ENCODE measurements at regions not wholly inside any gene's neighbourhood (a gene's known extent, or its start where the extent isn't known, plus 50 kb on each side); places are given as distances from the start of the nearest gene placed in this dataset.

DNA sequence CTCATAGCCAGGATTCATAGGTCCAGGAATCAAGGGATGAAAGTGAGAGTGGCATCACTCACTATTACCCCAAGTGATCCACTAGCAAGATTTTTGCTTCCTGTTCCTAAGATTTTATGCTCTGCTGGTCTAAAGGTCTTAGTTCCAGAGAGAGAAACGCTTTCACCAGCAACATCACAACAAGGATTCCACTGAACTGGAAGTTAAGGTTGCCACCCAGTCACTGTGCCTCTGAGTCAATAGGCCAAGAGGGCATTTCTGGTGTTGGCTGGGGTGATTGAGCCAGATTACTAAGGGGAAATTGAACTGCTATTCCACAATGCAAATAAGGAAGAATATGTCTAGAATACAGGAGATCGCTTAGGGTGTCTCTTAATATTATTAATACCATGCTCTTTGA lies 142.5 kb upstream of the ARID2 start:
- DNase-seq, result no peak

DNA sequence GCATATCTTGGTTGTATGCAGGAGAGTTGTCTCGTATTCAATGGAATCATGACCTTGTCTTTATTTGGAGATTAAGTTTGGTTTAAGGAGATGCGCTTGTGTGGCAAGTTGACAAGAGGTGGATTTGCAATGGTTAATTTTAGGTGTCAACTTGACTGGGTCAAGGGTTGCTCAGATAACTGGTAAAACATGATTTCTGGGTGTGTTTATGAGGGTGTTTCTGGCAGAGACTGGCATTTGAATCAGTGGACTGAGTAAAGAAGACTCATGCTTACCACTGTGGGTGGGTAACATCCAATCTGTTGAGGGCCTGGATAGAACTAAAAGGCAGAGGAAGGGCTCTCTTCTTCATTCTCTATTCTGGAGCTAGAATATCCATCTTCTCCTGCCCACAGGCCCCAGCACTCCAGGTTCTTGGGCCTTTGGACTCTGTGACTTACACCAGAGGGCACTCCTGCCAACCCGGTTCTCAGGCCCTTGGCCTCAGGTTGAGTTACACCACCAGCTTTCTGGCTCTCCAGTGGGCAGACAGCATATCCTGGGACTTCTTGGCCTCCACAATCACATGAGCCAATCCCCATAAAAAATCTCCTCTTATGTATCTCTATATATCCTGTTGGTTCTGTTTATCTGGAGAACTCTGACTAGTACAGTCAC lies 141.5 kb upstream of the ARID2 start:
- no peak for DNase-seq

DNA sequence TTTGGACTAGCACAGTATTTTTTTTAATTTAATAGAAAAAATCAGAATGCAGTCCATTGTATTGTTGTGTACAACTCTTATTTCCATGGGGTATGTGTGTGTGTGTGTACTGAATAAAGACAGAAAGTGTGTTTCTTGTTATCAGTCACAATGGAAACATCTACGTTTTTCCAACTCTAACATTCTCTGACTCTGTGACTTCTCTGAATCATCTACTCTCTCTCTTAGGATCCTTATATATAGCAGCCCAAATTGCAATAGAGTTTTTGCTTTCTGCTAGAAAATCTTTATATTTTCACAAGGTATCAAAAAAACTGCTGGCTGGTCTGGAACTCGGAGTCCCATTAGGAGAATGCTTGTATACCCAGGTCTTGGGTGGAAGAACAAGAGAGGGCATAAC lies 138.9 kb upstream of the ARID2 start:
- no peak for DNase-seq

DNA sequence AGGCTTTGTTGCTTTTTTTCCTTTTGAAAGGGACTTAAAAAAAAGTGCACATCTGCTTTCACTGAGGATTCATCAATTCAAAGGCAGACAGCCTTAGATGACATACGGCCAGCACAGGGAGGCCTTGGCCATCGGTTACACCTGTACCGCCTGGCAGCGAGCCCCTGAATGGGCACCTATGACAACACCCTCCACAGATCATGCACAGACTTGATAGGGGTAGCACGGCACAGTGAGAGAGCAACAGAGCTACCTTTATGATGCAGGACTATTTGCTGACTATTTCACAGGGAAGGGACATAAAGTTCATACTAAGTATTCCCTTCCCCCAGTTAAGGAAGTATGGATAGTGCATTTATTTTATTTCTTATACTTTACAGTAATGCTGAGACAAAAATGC lies 137.9 kb upstream of the ARID2 start:
- no peak for DNase-seq

DNA sequence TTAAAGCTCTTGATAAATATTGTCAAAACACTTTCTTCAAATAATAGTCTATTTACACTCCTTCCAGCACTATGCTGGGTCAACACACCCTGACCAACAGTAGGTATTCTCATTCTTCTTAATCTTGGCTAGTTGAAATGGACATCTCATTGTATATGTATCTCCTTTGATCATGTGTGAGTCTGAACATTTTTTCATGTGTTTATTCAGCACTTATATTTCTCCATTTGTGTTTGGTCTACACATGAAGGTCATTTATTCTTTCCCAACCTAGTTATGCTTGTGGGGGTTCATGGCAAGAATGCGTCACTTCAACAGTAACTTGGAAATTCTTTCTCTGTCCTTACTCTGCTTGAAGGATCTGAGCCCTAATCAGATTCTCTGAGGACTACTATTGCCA lies 133.1 kb upstream of the ARID2 start:
- DNase-seq, result no peak

DNA sequence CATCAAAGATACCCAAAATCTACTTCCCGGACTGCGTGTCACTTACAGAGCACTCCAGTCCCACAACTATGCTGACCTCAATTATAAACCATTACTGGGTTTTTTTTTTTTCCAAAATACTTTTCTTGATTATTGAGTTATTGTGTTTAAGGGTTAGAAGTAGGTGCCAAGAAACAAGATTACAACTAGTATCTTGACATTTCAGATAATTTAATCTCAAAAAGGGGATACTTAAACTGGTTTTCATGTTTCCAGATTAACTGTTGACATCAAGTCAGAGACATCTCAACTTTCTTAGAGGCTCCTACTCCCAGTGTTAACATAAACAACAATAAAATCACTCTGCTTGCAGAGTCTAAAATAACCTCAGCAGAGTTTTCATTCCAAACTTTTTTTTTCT lies 131.2 kb upstream of the ARID2 start:
- no peak for DNase-seq

DNA sequence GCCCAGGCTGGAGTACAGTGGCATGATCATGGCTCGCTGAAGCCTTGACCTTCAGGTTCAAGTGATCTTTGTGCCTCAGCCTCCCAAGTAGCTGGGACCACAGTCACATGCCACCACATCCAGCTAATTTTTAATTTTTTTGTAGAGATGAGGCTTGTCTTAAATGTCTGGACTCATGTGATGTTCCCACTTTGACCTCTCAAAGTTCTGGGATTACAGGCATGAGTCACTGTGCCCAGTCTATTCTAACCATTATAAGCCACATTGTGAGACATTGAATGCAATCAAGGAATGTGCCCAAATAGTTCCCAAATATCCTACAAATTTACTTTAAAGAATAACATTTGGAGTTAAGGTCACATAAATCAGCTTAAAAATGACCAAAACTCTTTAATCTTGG lies 130.7 kb upstream of the ARID2 start:
- DNase-seq, result no peak

DNA sequence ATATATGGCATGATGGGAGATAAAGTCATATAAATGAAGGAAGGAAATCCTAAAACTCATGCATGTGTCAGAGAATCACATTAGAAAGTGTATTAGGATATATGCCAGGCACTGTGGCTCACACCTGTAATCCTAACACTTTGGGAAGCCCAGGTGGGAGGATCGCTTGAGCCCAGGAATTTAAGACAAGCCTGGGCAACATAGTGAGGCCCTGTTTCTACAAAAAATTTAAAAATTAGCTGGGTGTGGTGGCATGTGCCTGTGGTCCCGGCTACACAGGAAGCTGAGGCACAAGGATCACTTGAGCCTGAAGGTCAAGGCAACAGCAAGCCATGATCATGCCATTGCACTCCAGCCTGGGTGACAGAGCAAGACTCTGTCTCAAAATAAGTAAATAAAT lies 130.3 kb upstream of the ARID2 start:
- DNase-seq, result no peak

DNA sequence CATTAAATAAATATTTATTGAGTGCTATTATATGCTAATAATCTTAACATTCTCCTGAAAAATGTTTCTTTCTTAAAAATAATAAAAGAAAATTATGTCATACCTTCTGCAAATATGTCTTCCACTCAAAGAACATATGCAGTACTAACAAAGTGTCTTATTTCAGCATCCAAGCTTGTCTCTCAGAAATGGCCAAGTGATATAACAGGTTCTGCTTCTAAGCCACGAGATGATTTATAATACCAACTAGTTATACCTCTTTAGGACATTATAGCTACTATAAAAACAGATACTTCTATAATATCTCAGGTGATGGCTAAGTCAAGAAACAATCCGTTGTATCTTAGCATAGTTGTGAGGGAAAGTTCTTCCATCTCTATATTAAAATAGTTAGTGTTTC lies 128.1 kb upstream of the ARID2 start:
- DNase-seq, result no peak

DNA sequence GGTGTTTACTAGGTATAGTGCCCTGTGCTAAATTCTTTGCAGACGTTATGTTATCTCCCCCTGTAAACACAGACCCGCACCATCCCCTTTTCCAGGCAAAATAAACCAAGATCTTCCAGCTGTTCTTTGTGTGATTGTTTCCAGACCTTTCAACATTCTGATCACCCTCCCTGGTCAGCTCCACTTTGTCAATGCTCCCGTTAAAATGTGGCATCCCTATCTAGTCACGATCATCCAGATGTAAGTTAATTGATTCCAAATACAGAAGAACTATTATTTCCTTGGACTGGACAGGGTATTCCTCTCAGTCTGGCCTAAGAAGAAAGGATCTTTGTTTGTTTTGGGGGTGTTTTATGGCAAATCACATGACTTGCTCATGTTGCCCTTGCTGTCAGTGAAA lies 127.6 kb upstream of the ARID2 start:
- no peak for DNase-seq

DNA sequence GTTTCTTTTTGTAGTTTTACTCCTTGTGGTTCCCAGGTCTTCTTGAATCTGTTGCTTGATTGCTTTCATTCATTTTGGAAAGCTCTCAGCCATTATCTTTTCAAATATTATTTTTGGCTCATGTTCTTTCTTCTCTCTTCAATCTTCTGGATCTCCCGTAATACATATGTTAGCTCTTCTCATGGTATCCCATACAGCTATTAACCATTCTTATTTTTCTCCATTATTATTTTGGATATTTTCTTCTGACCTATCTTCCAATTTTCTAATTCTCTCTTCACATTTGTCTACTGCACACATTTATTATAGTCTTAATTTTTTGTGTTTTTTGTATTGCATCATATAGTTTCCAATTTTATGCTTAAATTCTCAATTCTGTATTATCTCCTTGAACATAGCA lies 123.9 kb upstream of the ARID2 start:
- DNase-seq, result no peak

DNA sequence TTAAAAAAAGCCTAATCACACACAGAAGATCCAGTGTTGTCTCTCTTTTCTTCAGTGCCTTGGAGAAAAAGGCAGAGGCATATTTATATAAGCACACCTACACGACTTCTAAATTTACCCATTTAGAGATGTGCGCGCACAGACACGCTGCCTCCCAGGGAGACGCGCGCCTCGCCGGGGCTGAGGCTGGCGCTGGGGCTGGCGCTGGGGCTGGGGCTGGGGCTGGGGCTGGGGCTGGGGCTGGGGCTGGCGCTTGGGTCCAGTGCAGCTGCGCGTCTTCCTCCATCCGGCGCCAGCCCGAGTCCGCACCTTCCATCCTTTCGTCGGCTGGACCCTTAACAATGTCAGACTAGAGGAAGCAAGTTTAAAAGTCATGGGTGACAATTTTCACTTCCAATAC lies 118.4 kb upstream of the ARID2 start:
- no peak for DNase-seq

DNA sequence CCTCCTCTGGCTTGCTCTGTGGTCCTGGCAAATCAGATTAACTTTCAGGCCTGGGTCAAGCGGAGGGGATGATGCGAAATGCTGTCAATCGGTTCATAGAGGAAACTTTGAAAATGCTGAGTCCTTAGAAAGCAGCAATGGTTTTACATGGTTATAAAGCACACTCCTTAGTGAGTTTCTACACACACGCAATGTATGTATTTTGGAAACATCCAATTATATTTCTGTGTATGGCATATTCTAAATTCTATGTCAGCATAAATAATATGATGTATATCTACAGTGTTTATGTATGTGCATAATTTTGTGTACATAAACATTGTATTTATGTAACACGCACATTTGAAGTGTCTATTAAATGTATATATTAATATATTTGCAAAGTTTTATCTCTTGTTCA lies 118.0 kb upstream of the ARID2 start:
- no peak for DNase-seq

DNA sequence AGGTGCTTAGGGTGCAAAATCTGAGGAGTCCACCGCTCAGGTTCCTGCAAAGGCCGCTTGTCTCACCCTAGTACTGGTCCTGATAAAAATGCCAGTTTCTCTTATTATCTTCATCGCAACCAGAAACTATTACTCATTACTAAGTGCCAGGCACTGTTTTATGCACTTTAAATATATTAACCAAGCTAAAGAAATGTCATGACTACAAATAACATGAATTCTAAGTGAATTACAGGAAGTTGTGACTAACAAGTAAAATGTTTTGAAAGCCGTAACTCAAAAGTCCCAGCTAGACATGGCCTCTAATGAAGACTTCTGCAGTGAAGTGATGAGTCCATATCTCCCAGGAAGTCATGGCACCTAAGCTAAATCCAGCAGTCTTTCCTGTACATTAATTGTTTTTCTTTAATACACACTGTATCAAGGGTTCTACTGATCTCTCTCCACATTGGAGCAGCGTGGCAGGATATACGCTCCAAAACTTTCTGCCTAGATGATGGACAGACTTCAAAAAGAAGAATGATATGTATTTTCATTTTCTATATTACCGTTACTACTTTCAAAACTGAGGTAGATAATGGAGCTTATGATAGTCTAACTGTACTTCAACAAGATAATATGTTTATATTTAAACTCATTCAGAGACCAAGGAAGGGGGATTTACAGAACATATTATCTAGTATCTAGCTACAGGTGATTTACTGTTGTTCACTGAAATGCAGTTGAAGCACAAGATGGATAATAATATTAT lies 117.3 kb upstream of the ARID2 start:
- DNase-seq, result no peak

DNA sequence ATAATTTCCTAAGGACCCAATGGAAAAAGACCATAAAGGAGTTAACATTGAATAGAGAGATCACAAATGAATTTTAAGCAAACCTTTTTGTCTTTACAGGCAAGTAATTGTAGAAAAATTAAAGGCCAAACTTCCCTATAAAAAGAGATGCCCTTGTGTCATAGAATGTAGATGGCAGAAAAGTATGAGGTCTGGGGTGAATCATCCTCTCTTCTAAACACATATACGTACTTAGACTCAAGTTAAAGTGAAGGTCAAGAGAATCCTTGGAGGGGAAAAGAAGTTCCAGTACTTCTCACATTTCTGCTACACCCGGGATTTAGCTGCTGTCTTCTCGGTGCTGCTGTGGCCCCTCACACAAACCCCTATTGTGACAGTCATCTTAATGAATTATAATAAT lies 116.2 kb upstream of the ARID2 start:
- DNase-seq, result no peak

DNA sequence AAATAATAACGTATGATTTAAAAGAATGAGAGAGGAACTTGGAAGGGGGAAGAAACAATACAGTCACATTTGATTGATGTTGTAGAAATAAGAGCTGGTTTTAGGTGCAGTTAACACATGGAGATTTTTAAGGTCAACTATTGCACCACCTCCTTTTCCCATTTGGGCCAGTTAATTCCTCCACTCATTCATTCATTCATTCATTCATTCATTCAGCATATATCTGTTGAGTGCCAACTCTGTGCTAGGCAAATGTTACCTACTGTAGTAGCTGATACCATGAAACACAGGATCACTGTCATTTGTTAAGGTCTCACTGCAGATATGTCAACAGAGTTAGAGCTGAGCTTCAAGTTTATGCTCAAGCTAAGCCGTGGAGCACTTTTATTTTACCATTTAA lies 115.7 kb upstream of the ARID2 start:
- no peak for DNase-seq

DNA sequence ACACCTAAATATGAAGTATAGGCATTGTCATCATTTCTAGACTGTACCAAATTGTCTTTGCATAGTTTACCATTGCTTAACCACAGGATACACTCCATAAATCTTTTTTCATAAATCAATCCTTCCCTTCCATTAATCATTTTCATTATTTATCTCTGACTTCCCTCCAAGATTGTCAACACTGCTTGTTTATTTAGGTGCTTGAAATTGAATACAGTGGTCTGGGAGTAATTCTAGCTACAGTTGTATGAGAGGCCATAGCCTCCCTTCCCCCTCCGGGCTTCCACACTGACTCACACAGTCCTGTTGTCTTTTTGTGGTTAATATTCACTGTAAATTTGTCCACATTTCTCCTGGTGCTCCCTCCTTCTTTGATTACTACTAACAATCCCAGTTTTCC lies 114.2 kb upstream of the ARID2 start:
- DNase-seq, result no peak

DNA sequence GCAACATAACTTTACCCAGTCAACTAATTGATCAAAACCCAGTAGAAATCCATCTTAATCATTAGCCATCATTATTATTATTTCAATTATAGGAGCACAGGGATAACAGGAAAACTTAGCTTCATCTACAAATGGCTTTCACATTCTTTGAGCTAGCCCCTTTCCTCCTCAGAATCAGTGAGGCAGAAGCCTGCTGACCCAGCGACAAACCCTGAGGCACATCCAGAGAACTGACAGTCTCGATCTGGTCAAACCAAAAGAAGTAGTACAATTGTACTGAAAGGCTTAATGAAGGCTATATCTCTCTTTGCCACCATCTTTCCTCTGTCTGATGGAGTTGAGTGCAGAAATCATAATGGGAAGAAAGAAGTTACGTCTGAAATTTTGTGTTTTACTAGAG lies 109.8 kb upstream of the ARID2 start:
- DNase-seq, result no peak

DNA sequence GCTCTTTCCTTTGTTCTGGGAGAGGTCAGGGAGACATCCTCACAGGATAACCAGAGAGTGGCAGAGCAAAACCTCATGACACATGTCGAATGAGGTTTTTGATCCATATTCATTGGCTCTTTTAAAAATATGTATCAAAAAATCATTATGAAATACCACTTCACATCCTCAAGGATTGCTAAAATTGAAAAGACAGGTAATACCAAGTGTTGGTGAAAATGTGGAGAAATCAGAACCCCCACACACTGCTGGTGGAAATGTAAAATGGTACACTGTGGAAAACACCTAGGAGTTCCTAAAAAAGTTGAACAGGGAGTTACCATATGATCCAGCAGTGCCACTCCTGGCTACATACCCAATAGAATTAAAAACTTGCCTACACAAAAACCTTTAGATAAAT lies 107.8 kb upstream of the ARID2 start:
- DNase-seq, result no peak

DNA sequence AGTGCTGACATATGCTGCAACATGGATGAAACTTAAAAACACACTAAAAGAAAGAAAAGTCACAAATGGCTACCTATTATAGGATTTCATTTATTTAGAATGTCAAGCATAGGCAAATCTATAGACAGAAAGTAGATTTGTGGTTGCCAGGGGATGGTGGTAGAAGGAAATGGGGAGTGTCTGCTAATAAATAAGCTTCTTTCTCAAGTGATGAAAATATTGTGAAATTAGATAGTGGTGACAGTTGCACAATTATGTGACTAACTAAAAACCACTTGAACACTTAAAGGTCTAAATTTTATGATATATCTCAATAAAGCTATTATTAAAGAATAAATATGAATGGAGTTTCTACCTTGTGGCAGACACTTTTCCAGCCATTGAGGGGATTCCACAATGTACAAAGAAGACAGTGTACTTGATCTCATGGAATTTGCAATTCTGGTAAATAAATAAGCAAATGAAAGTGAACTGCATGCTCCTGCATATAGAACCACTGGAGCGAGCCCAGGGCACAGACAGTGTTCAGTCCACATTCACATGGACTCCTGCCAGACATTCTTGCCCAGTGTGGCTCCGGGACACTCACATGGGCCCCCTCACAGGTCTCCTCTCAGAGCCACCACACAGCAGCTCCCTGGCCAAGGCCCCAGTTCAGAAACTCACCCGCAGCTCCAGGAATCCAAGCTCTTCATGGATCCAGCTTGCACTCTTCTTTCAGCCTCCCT lies 107.1 kb upstream of the ARID2 start:
- DNase-seq, result no peak

DNA sequence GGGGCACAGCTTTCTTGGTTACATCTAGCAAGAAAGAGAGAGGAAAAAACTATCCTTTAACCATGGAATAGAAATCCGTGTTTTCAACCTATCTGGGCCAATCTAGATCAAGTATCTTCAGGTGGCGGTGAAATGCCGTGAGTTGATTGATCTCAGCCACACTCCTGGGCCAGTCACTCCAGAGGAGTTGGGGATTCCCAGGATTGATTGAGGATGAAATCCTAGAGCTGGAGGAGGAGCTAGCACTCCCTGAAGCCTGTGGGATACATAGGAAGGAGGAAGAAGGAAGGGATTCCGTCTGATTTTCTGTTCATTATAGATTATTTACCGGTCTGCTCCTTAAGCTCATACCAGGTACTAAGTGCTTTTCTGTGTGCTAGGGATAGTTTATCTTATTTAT lies 106.3 kb upstream of the ARID2 start:
- no peak for DNase-seq

DNA sequence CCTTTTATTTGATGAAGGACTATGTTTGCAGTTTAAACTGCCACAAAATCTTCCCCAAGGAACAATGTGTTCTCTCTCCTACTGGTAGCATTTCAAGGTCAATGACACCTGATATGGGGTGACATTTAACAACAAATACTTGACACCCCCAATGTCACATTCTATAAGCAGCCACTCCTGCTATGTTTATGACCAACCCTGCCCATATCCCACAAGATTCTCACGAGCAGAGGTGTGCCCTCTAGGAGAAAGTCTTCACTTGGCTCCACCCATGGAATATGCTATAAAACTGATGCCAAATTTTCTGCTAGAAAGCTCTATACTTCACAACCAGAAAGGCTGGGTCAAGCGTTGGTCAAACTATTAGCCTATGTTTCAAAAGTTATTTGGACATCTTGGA lies 105.6 kb upstream of the ARID2 start:
- DNase-seq, result no peak

DNA sequence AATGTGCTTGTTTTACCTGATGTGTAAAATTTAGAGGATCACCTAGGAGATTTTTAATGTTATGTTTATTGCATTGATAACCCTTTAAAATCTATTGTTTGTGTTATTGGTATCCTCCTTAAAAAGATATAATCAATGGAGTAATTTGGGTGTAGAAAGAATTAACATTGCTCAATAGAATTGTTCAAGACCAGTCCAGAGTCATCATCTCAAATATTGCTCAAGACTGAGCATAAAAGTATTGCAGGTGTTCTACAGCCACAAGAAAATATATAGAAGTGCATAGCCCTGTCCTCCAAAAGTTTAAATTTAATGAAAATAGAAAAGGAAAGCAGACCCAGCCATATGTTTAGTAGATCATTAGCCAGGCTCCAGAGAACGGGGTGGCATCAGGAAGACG lies 102.5 kb upstream of the ARID2 start:
- DNase-seq, result no peak
